GM12878 (cell line): ENCODE measurements at regions not wholly inside any gene's neighbourhood (a gene's known extent, or its start where the extent isn't known, plus 50 kb on each side); places are given as distances from the start of the nearest gene placed in this dataset.

Experiments
- ASH2L ChIP-seq: fragments of 300-600, 200-600 bp; sonication (generic); IDR thresholded peaks from 2 replicates; pipeline ENCODE4 v1.6.1; 2017; ENCODE audit warnings: low read depth, mild to moderate bottlenecking, borderline replicate concordance
- CBX5 ChIP-seq: sonication (generic); IDR thresholded peaks from 2 replicates; pipeline ENCODE4 v1.6.1; 2016; ENCODE audit warnings: low read depth, moderate library complexity, mild to moderate bottlenecking, inconsistent platforms
- CEBPZ ChIP-seq: fragments of 150-350 bp; IDR thresholded peaks from 2 replicates; pipeline ENCODE4 v1.6.1; 2016; ENCODE audit warnings: low read depth, low read length
- CTCF ChIP-seq, 3 experiments: IDR thresholded peaks in 2 of 3; conservative IDR thresholded peaks in 1 of 3; 2 replicates each; pipeline ENCODE4 v1.5.1; 2011; ENCODE audit warnings: low read depth in 3 of 3, low read length in 3 of 3, mild to moderate bottlenecking in 3 of 3, control low read depth in 2 of 3, moderate library complexity in 2 of 3, inconsistent platforms in 1 of 3, mixed read lengths in 1 of 3; ENCODE audit not compliant: control insufficient read depth in 2 of 3, insufficient read depth in 1 of 3; ENCODE audit errors: extremely low read depth in 1 of 3
- ELK1 ChIP-seq: IDR thresholded peaks from 2 replicates; pipeline ENCODE4 v1.6.1; 2012; ENCODE audit warnings: low read depth, low read length, improper control_type of control experiment
- KAT2A ChIP-seq: conservative IDR thresholded peaks from 2 replicates; pipeline ENCODE4 v1.6.1; 2011; ENCODE audit warnings: low read depth, low read length; ENCODE audit not compliant: control insufficient read depth
- MYB ChIP-seq: fragments of 150-350 bp; IDR thresholded peaks from 2 replicates; pipeline ENCODE4 v1.6.1; 2014; ENCODE audit warnings: mild to moderate bottlenecking, low read depth, low read length, borderline replicate concordance
- NKRF ChIP-seq: fragments of 450-650 bp; conservative IDR thresholded peaks from 2 replicates; pipeline ENCODE4 v1.6.1; 2017; ENCODE audit warnings: mild to moderate bottlenecking, moderate library complexity
- PAX8 ChIP-seq: fragments of 450-650 bp; IDR thresholded peaks from 2 replicates; pipeline ENCODE4 v1.6.1; 2017; ENCODE audit warnings: mild to moderate bottlenecking, moderate library complexity
- PKNOX1 ChIP-seq: fragments of 450-650 bp; IDR thresholded peaks from 2 replicates; pipeline ENCODE4 v1.6.1; 2016; ENCODE audit warnings: mild to moderate bottlenecking
- POU2F2 ChIP-seq: IDR thresholded peaks from 3 replicates; pipeline ENCODE4 v1.6.1; 2011; ENCODE audit warnings: low read depth, mild to moderate bottlenecking, low read length, borderline replicate concordance
- RAD21 ChIP-seq: IDR thresholded peaks from 2 replicates; pipeline ENCODE4 v1.6.1; 2011; ENCODE audit warnings: mild to moderate bottlenecking, low read depth, low read length, moderate library complexity; ENCODE audit not compliant: insufficient read depth
- RAD51 ChIP-seq: fragments of 450-650 bp; IDR thresholded peaks from 2 replicates; pipeline ENCODE4 v1.6.1; 2016; ENCODE audit warnings: moderate library complexity, mild to moderate bottlenecking, inconsistent platforms
- SP1 ChIP-seq: IDR thresholded peaks from one replicate; pipeline ENCODE4 v1.6.1; 2011; ENCODE audit warnings: low read depth, low read length
- SRF ChIP-seq, 2 experiments: IDR thresholded peaks; 2 replicates each; pipeline ENCODE4 v1.6.1; 2011; ENCODE audit warnings: low read depth in 2 of 2, low read length in 2 of 2, mild to moderate bottlenecking in 1 of 2, moderate library complexity in 1 of 2
- TARDBP ChIP-seq: IDR thresholded peaks from 2 replicates; pipeline ENCODE4 v1.6.1; 2016; ENCODE audit warnings: borderline replicate concordance
- ZBTB4 ChIP-seq: fragments of 450-650 bp; formaldehyde crosslinking; IDR thresholded peaks from 2 replicates; pipeline ENCODE4 v1.4.0; 2022; ENCODE audit warnings: mild to moderate bottlenecking, moderate library complexity

GRCh38 chr2:174682007-174682577 lies 82.2 kb downstream of the CHRNA1 start (continued):
- 0 out of 2 replicates have a peak, but pooled peaks have one; percentile 40 for TF ChIP-seq NKRF
- no peak for TF ChIP-seq SP1
- no peak for TF ChIP-seq KAT2A
- no peak for TF ChIP-seq RAD51
- TF ChIP-seq CEBPZ, result no peak
- no peak for TF ChIP-seq PKNOX1
- no peak for TF ChIP-seq TARDBP
- no peak for TF ChIP-seq CTCF (IDR thresholded peaks at IDR 0.05 in 2 of 3, conservative IDR thresholded peaks at IDR 0.05 in 1 of 3; ENCODE audit: control insufficient read depth in 2 of 3, extremely low read depth in 1 of 3, insufficient read depth in 1 of 3, low read depth in 3 of 3, low read length in 3 of 3)
- no peak for TF ChIP-seq PAX8
- no peak for TF ChIP-seq RAD21
- TF ChIP-seq ZBTB4 (CRISPR knock-in tag), result no peak
- no peak for TF ChIP-seq ASH2L
- no peak for TF ChIP-seq CBX5
- TF ChIP-seq POU2F2, result no peak
- no peak for TF ChIP-seq MYB
- no peak for TF ChIP-seq SRF (IDR thresholded peaks at IDR 0.05; ENCODE audit: low read depth in 2 of 2, low read length in 2 of 2)
- no peak for TF ChIP-seq ELK1
